GM12892 (cell line): ENCODE measurements at regions not wholly inside any gene's neighbourhood (a gene's known extent, or its start where the extent isn't known, plus 50 kb on each side); places are given as distances from the start of the nearest gene placed in this dataset.

ENCODE experiments used
- POLR2A ChIP-seq: IDR thresholded peaks from 2 replicates; pipeline ENCODE4 v1.6.1; 2011; ENCODE audit warnings: low read depth, low read length, control low read depth
- POLR2AphosphoS5 ChIP-seq: IDR thresholded peaks from 2 replicates; pipeline ENCODE4 v1.6.1; 2011; ENCODE audit warnings: low read depth, low read length, control low read depth
- TAF1 ChIP-seq: IDR thresholded peaks from 2 replicates; pipeline ENCODE4 v1.6.1; 2011; ENCODE audit warnings: low read depth, mild to moderate bottlenecking, control low read depth, low read length, borderline replicate concordance

- TF ChIP-seq POLR2AphosphoS5, result no peak
- no peak for TF ChIP-seq POLR2A
- TF ChIP-seq TAF1, result no peak
Observed at GRCh38 chr10:109556399-109556798, 366.9 kb downstream of the XPNPEP1 start.
